NCI-H128 (cell line): ENCODE measurements at regions not wholly inside any gene's neighbourhood (a gene's known extent, or its start where the extent isn't known, plus 50 kb on each side); places are given as distances from the start of the nearest gene placed in this dataset.

Source experiments
- DNase-seq: peaks from one replicate; lab custom pipeline; 2025; ENCODE audit not compliant: unreplicated experiment; lab: John Stamatoyannopoulos, UW

- DNase-seq = no peak
Observed at GRCh38 chr7:1372063-1372462, 87.2 kb downstream of the MICALL2 start.

GRCh38 chr7:1372671-1373379 is 86.4 kb downstream of the MICALL2 start:
- DNase-seq = no peak

GRCh38 chr7:1377111-1377909 is 82.0 kb downstream of the MICALL2 start:
- DNase-seq = no peak

GRCh38 chr7:1378610-1379601 is 80.4 kb downstream of the MICALL2 start:
- no peak for DNase-seq

GRCh38 chr7:1380231-1380815 is 78.9 kb downstream of the MICALL2 start:
- DNase-seq = no peak

GRCh38 chr7:1380821-1381580 is 78.3 kb downstream of the MICALL2 start:
- no peak for DNase-seq

GRCh38 chr7:1382553-1383397 is 76.5 kb downstream of the MICALL2 start:
- no peak for DNase-seq

GRCh38 chr7:1383398-1384112 is 75.7 kb downstream of the MICALL2 start:
- no peak for DNase-seq

GRCh38 chr7:1384113-1384415 is 75.2 kb downstream of the MICALL2 start:
- no peak for DNase-seq
